Smooth muscle cell (in vitro differentiated cells): ENCODE measurements at regions not wholly inside any gene's neighbourhood (a gene's known extent, or its start where the extent isn't known, plus 50 kb on each side); places are given as distances from the start of the nearest gene placed in this dataset.

Source experiments
- DNase-seq: peaks from one replicate; lab custom pipeline; 2025; ENCODE audit not compliant: unreplicated experiment; lab: John Stamatoyannopoulos, UW
- H2AFZ ChIP-seq: fragments of 200-600 bp; sonication (generic); 2 replicates; pipeline ENCODE4 v1.6.0; 2016; ENCODE audit warnings: antibody characterized with exemption, low read depth, mild to moderate bottlenecking
- H3F3A ChIP-seq: fragments of 200-600 bp; sonication (generic); 2 replicates; pipeline ENCODE4 v1.6.0; 2017; ENCODE audit warnings: antibody characterized with exemption, low read depth
- H3K27ac ChIP-seq: fragments of 200-600 bp; sonication (generic); 2 replicates; pipeline ENCODE4 v1.5.1; 2016; ENCODE audit warnings: low read depth, mild to moderate bottlenecking
- H3K27me3 ChIP-seq: fragments of 200-600 bp; sonication (generic); 2 replicates; pipeline ENCODE4 v1.6.1; 2016; ENCODE audit warnings: low read depth, mild to moderate bottlenecking
- H3K36me3 ChIP-seq: fragments of 200-600 bp; sonication (generic); 2 replicates; pipeline ENCODE4 v1.5.1; 2016; ENCODE audit warnings: low read depth
- H3K4me1 ChIP-seq: fragments of 200-600 bp; sonication (generic); 2 replicates; pipeline ENCODE4 v1.5.1; 2016; ENCODE audit warnings: low read depth
- H3K4me2 ChIP-seq: fragments of 200-600 bp; sonication (generic); 2 replicates; pipeline ENCODE4 v1.6.0; 2016; ENCODE audit warnings: mild to moderate bottlenecking
- H3K4me3 ChIP-seq: fragments of 200-600 bp; sonication (generic); 2 replicates; pipeline ENCODE4 v1.5.1; 2016; ENCODE audit warnings: mild to moderate bottlenecking
- H3K79me2 ChIP-seq: fragments of 200-600 bp; sonication (generic); 2 replicates; pipeline ENCODE4 v1.6.0; 2016; ENCODE audit warnings: low read depth, mild to moderate bottlenecking
- H3K9ac ChIP-seq: fragments of 200-600 bp; sonication (generic); 2 replicates; pipeline ENCODE4 v1.6.0; 2016; ENCODE audit warnings: low read depth
- H3K9me3 ChIP-seq: fragments of 200-600 bp; sonication (generic); replicated peaks from 2 replicates; pipeline ENCODE4 v1.5.1; 2016; ENCODE audit warnings: low read depth
- H4K20me1 ChIP-seq: fragments of 200-600 bp; sonication (generic); 2 replicates; pipeline ENCODE4 v1.6.0; 2016; ENCODE audit warnings: low read depth
- CTCF ChIP-seq: fragments of 200-600 bp; sonication (generic); IDR thresholded peaks from 2 replicates; pipeline ENCODE4 v1.5.1; 2017; ENCODE audit warnings: borderline replicate concordance, mild to moderate bottlenecking, antibody characterized with exemption; ENCODE audit not compliant: insufficient read depth, poor library complexity, severe bottlenecking
- WGBS: methylation state at CpG from one replicate; pipeline ENCODE4 v1.1.7; 2016; ENCODE audit warnings: low lambda C conversion rate; 5-methylcytosine and 5-hydroxymethylcytosine counted together

DNA sequence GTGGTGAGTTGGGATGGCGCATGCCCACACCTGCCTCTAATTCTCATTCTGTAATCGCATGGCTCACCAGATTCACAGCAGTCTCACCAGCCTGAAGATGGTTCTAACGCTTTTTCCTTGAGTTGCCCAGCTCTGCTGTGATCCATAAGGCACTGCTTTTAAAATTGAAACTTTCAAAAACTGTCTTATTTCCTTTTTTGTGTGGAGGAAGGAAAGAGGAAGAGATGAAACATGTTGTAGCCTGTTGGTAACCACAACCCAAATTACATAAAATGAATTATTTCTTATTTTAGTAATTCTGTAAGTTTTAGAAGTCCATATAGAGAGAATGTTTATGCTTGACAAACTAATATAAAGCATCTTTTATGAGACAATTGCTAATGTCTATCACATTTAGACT, 165.4 kb downstream of the RBM43 start:
- Histone ChIP-seq H4K20me1 (no peaks in the 10 kb centered on the region), H3K4me2 (no peak overlapping the region), H3K27ac (no peak overlapping the region), H3K4me3 (no peak overlapping the region), H3F3A (no peaks in the 10 kb centered on the region), H3K9ac (no peak overlapping the region), H3K79me2 (no peaks in the 10 kb centered on the region), H3K9me3 (no peaks in the 10 kb centered on the region), H3K4me1 (no peaks in the 10 kb centered on the region), H3K36me3 (no peaks in the 10 kb centered on the region), H2AFZ (no peak overlapping the region), H3K27me3 (no peaks in the 10 kb centered on the region)
- WGBS = 88% methylated on average over 3 of the region's 3 CpGs
- TF ChIP-seq CTCF = no peak
- DNase-seq = no peak

DNA sequence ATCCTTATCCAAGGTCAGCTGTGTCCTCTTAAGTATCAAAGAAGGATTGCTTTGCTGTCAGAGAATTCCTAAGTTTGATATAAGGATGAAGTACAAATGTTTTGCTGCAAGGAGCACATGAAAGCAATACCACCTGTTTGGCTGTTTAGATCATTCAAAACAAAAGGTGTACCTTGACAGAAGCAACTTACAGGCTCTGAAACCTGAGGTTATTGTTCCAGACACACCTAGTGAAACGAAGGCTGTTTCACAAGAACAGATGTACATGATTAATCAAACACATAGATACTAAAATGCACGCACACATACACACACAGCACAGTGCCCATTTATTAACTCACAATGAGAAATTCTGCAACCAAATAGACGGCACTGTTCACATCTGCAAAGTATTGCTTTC, 166.2 kb downstream of the RBM43 start:
- Histone ChIP-seq H4K20me1 (no peaks in the 10 kb centered on the region), H3K36me3 (no peaks in the 10 kb centered on the region), H3K4me1 (no peaks in the 10 kb centered on the region), H3K9me3 (no peaks in the 10 kb centered on the region), H3K79me2 (no peaks in the 10 kb centered on the region), H3F3A (no peaks in the 10 kb centered on the region), H3K4me2 (no peak overlapping the region), H3K4me3 (no peak overlapping the region), H3K27me3 (no peaks in the 10 kb centered on the region), H2AFZ (no peak overlapping the region), H3K9ac (no peak overlapping the region), H3K27ac (no peak overlapping the region)
- TF ChIP-seq CTCF = no peak
- WGBS = 73% methylated on average over 3 of the region's 3 CpGs
- DNase-seq = no peak

- H4K20me1 ChIP-seq = no peaks in the 10 kb centered on the region
- no peaks in the 10 kb centered on the region for H3K79me2 ChIP-seq
- no peaks in the 10 kb centered on the region for H3K4me1 ChIP-seq
- no peak for TF ChIP-seq CTCF
- H3K4me3 ChIP-seq = no peak overlapping the region
- H3K27ac ChIP-seq = no peak overlapping the region
- no peak overlapping the region for H3K9ac ChIP-seq
- H3K27me3 ChIP-seq = no peaks in the 10 kb centered on the region
- no peak for DNase-seq
- H3K4me2 ChIP-seq = no peak overlapping the region
- H3K9me3 ChIP-seq = no peaks in the 10 kb centered on the region
- 69% methylated on average over 3 of the region's 3 CpGs for WGBS
- H2AFZ ChIP-seq = no peak overlapping the region
- no peaks in the 10 kb centered on the region for H3K36me3 ChIP-seq
- H3F3A ChIP-seq = no peaks in the 10 kb centered on the region
Observed at GRCh38 chr2:151091583-151091982, 170.1 kb downstream of the RBM43 start.

GRCh38 chr2:151087377-151087776, 174.3 kb downstream of the RBM43 start:
- H3K4me3 ChIP-seq = no peak overlapping the region
- H4K20me1 ChIP-seq = no peaks in the 10 kb centered on the region
- no peak for TF ChIP-seq CTCF
- H3K4me1 ChIP-seq = no peaks in the 10 kb centered on the region
- no peak for DNase-seq
- H3K9me3 ChIP-seq = no peaks in the 10 kb centered on the region
- no peak overlapping the region for H2AFZ ChIP-seq
- no peaks in the 10 kb centered on the region for H3K27me3 ChIP-seq
- no peak overlapping the region for H3K9ac ChIP-seq
- H3F3A ChIP-seq = no peaks in the 10 kb centered on the region
- 90% methylated on average over 3 of the region's 3 CpGs for WGBS
- no peaks in the 10 kb centered on the region for H3K36me3 ChIP-seq
- H3K79me2 ChIP-seq = no peaks in the 10 kb centered on the region
- H3K27ac ChIP-seq = no peak overlapping the region
- H3K4me2 ChIP-seq = no peak overlapping the region
